GM23338 (cell line): ENCODE measurements at regions not wholly inside any gene's neighbourhood (a gene's known extent, or its start where the extent isn't known, plus 50 kb on each side); places are given as distances from the start of the nearest gene placed in this dataset.

Experiments
- EZH2phosphoT487 ChIP-seq: fragments of 200-600 bp; sonication (generic); IDR thresholded peaks from one replicate; pipeline ENCODE4 v1.8.1; 2018; ENCODE audit warnings: antibody characterized with exemption; ENCODE audit not compliant: unreplicated experiment
- POLR2AphosphoS5 ChIP-seq: IDR thresholded peaks from 2 replicates; pipeline ENCODE4 v1.6.1; 2016; ENCODE audit warnings: antibody characterized with exemption, low read depth
- STAT1 ChIP-seq: IDR thresholded peaks from one replicate; pipeline ENCODE4 v1.6.1; 2016; ENCODE audit warnings: antibody characterized with exemption; ENCODE audit not compliant: unreplicated experiment
- ZNF114 ChIP-seq: fragments of 250-450 bp; sonication (Bioruptor Pico); IDR thresholded peaks from 2 replicates; pipeline ENCODE4 v1.5.0; 2020; ENCODE audit warnings: mild to moderate bottlenecking, moderate library complexity
- TF ChIP-seq, protein P1 (sequence below), 2 experiments: fragments of 200-600 bp in 1 of 2; sonication (generic) in 1 of 2; conservative IDR thresholded peaks; 2 replicates each; pipeline versions ENCODE4 v1.5.1 to v1.6.1; 2016 to 2017; ENCODE audit warnings: antibody characterized with exemption in 2 of 2, low read depth in 2 of 2, mild to moderate bottlenecking in 2 of 2, moderate library complexity in 1 of 2

DNA sequence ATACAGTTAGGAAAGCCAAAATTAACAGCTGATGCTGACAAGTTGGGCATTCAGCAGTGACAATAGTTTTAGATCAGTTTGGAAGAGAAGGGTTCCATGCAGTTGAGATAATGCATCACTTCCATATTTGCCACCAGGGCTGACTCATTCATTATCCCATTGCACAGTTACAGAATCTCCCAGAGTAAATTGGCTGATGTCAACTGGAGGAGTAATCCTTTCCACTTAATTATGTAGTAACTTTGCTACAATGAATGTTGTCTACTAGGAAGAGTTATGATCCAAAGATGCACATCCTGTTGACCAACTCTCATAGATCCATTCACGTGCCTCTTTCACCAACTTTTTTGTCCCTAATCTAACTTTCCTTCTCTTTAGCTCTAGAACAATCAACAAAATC is 123.3 kb upstream of the LUZP2 start:
- TF ChIP-seq, protein P1, sequence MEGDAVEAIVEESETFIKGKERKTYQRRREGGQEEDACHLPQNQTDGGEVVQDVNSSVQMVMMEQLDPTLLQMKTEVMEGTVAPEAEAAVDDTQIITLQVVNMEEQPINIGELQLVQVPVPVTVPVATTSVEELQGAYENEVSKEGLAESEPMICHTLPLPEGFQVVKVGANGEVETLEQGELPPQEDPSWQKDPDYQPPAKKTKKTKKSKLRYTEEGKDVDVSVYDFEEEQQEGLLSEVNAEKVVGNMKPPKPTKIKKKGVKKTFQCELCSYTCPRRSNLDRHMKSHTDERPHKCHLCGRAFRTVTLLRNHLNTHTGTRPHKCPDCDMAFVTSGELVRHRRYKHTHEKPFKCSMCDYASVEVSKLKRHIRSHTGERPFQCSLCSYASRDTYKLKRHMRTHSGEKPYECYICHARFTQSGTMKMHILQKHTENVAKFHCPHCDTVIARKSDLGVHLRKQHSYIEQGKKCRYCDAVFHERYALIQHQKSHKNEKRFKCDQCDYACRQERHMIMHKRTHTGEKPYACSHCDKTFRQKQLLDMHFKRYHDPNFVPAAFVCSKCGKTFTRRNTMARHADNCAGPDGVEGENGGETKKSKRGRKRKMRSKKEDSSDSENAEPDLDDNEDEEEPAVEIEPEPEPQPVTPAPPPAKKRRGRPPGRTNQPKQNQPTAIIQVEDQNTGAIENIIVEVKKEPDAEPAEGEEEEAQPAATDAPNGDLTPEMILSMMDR (conservative IDR thresholded peaks at IDR 0.05; ENCODE audit: low read depth in 2 of 2) = no peak
- TF ChIP-seq POLR2AphosphoS5 (no peak), EZH2phosphoT487 (no peak), STAT1 (no peak), ZNF114 (CRISPR knock-in tag) (no peak)
